ENCODE measurements at regions not wholly inside any gene's neighbourhood (a gene's known extent, or its start where the extent isn't known, plus 50 kb on each side); places are given as distances from the start of the nearest gene placed in this dataset.

GRCh38 chr3:162348912-162349311 is 852.3 kb downstream of the OTOL1 start:
- TF ChIP-seq EP300 (IDR thresholded peaks at IDR 0.05) (no peak), POLR2A (IDR thresholded peaks at IDR 0.05; ENCODE audit: low read length) (no peak), CHD4 (IDR thresholded peaks at IDR 0.05; ENCODE audit: borderline replicate concordance) (no peak), KDM5A (IDR thresholded peaks at IDR 0.05) (no peak), FOSL2 (IDR thresholded peaks at IDR 0.05) (no peak), FOSL2 (CRISPR knock-in tag; IDR thresholded peaks at IDR 0.05) (no peak)

Data from A549 (cell line).